ENCODE measurements at regions not wholly inside any gene's neighbourhood (a gene's known extent, or its start where the extent isn't known, plus 50 kb on each side); places are given as distances from the start of the nearest gene placed in this dataset.
"Not testable (repeated sequence)": the region's sequence is repeated elsewhere in the genome, so short reads cannot be mapped to it uniquely, and the experiment has no call there.

GRCh38 chr18:25544546-25545287 lies 192.8 kb upstream of the ZNF521 start:
- DNase-seq: no peak

GRCh38 chr18:25538175-25538922 lies 186.4 kb upstream of the ZNF521 start:
- DNase-seq: no peak

GRCh38 chr18:25535495-25535894 lies 183.5 kb upstream of the ZNF521 start:
- DNase-seq: no peak

- no peak for DNase-seq
These were observed 182.4 kb upstream of the ZNF521 start for GRCh38 chr18:25534401-25534800.

GRCh38 chr18:25533218-25533617 lies 181.3 kb upstream of the ZNF521 start:
- no peak for DNase-seq

- DNase-seq: no peak
These were observed 179.2 kb upstream of the ZNF521 start for GRCh38 chr18:25531207-25531606.

GRCh38 chr18:25525789-25526188 lies 173.8 kb upstream of the ZNF521 start:
- not testable (repeated sequence) for DNase-seq

GRCh38 chr18:25518716-25519053 lies 166.7 kb upstream of the ZNF521 start:
- DNase-seq: no peak

GRCh38 chr18:25517881-25518715 lies 166.1 kb upstream of the ZNF521 start:
- DNase-seq: no peak

GRCh38 chr18:25516747-25517498 lies 165.0 kb upstream of the ZNF521 start:
- DNase-seq: no peak

GRCh38 chr18:25516121-25516520 lies 164.2 kb upstream of the ZNF521 start:
- DNase-seq: no peak

GRCh38 chr18:25510096-25510495 lies 158.1 kb upstream of the ZNF521 start:
- no peak for DNase-seq

GRCh38 chr18:25503567-25504081 lies 151.7 kb upstream of the ZNF521 start:
- DNase-seq: peak in 1 of 2 donors; percentile 2

- DNase-seq: no peak
These were observed 145.3 kb upstream of the ZNF521 start for GRCh38 chr18:25497151-25497794.

GRCh38 chr18:25496544-25496943 lies 144.6 kb upstream of the ZNF521 start:
- DNase-seq: no peak

- no peak for DNase-seq
These were observed 143.6 kb upstream of the ZNF521 start for GRCh38 chr18:25495606-25496005.

GRCh38 chr18:25494888-25495287 lies 142.9 kb upstream of the ZNF521 start:
- DNase-seq: no peak

- DNase-seq: no peak
These were observed 141.4 kb upstream of the ZNF521 start for GRCh38 chr18:25493401-25493800.

- DNase-seq: no peak
These were observed 138.3 kb upstream of the ZNF521 start for GRCh38 chr18:25490316-25490715.

- DNase-seq: no peak
These were observed 121.0 kb upstream of the ZNF521 start for GRCh38 chr18:25473008-25473407.

GRCh38 chr18:25470756-25471524 lies 119.0 kb upstream of the ZNF521 start:
- DNase-seq: not testable (repeated sequence)

Data from CD4-positive, alpha-beta T cell treated with Interferon alpha-2 for 1 hour (primary cell).